Nephron progenitor cell (in vitro differentiated cells): ENCODE measurements at regions not wholly inside any gene's neighbourhood (a gene's known extent, or its start where the extent isn't known, plus 50 kb on each side); places are given as distances from the start of the nearest gene placed in this dataset.
"Not testable (repeated sequence)": the region's sequence is repeated elsewhere in the genome, so short reads cannot be mapped to it uniquely, and the experiment has no call there.

Experiments used
- DNase-seq: peaks from one replicate; pipeline ENCODE4 v3.0.0; 2021
- H3K27ac Mint-ChIP-seq: 2 replicates; pipeline ENCODE4 v1.8.0; 2021; ENCODE audit warnings: mild to moderate bottlenecking, moderate library complexity, mixed read lengths
- H3K27me3 Mint-ChIP-seq: 2 replicates; pipeline ENCODE4 v1.8.0; 2021; ENCODE audit warnings: mild to moderate bottlenecking, low read depth, mixed read lengths; ENCODE audit not compliant: poor library complexity
- H3K36me3 Mint-ChIP-seq: 2 replicates; pipeline ENCODE4 v1.8.0; 2021; ENCODE audit warnings: low read depth, mixed read lengths
- H3K4me1 Mint-ChIP-seq: 2 replicates; pipeline ENCODE4 v1.8.0; 2021; ENCODE audit warnings: mixed read lengths
- H3K4me3 Mint-ChIP-seq: 2 replicates; pipeline ENCODE4 v1.8.0; 2021; ENCODE audit warnings: mild to moderate bottlenecking, moderate library complexity, mixed read lengths
- H3K9me3 Mint-ChIP-seq: 2 replicates; pipeline ENCODE4 v1.8.0; 2021; ENCODE audit warnings: mild to moderate bottlenecking, moderate library complexity, mixed read lengths
- CTCF ChIP-seq: fragments of 200-600 bp; sonication (generic); IDR thresholded peaks from 2 replicates; pipeline ENCODE4 v1.5.0; 2021; ENCODE audit warnings: antibody characterized with exemption

GRCh38 chr3:25911525-25912295 is 121.8 kb downstream of the OXSM start:
- TF ChIP-seq CTCF = no peak
- no peaks in the 10 kb centered on the region for H3K9me3 Mint-ChIP-seq
- no peaks in the 10 kb centered on the region for H3K27me3 Mint-ChIP-seq
- peaks cover 6% of the 10 kb centered on the region for H3K4me1 Mint-ChIP-seq
- H3K27ac Mint-ChIP-seq = no peak overlapping the region
- no peak overlapping the region for H3K4me3 Mint-ChIP-seq
- no peak for DNase-seq
- no peaks in the 10 kb centered on the region for H3K36me3 Mint-ChIP-seq

GRCh38 chr3:25913179-25913578 is 123.3 kb downstream of the OXSM start:
- H3K4me3 Mint-ChIP-seq = no peak overlapping the region
- H3K36me3 Mint-ChIP-seq = no peaks in the 10 kb centered on the region
- peaks cover 6% of the 10 kb centered on the region for H3K4me1 Mint-ChIP-seq
- peaks cover 3% of the 10 kb centered on the region for H3K9me3 Mint-ChIP-seq
- no peak for DNase-seq
- TF ChIP-seq CTCF = no peak
- H3K27me3 Mint-ChIP-seq = no peaks in the 10 kb centered on the region
- no peak overlapping the region for H3K27ac Mint-ChIP-seq

GRCh38 chr3:25915673-25916072 is 125.8 kb downstream of the OXSM start:
- Mint-ChIP-seq H3K9me3 (peaks cover 12% of the 10 kb centered on the region), H3K27ac (no peak overlapping the region), H3K4me1 (peaks cover 6% of the 10 kb centered on the region), H3K4me3 (no peak overlapping the region), H3K27me3 (no peaks in the 10 kb centered on the region), H3K36me3 (no peaks in the 10 kb centered on the region)
- DNase-seq = no peak
- no peak for TF ChIP-seq CTCF

- H3K9me3 Mint-ChIP-seq = peaks cover 12% of the 10 kb centered on the region
- no peaks in the 10 kb centered on the region for H3K27me3 Mint-ChIP-seq
- H3K4me3 Mint-ChIP-seq = no peak overlapping the region
- H3K27ac Mint-ChIP-seq = no peak overlapping the region
- no peak for DNase-seq
- no peaks in the 10 kb centered on the region for H3K36me3 Mint-ChIP-seq
- H3K4me1 Mint-ChIP-seq = peaks cover 6% of the 10 kb centered on the region
- no peak for TF ChIP-seq CTCF
These were observed 126.4 kb downstream of the OXSM start for GRCh38 chr3:25916321-25916720.

- H3K4me1 Mint-ChIP-seq, H3K27me3 Mint-ChIP-seq, H3K4me3 Mint-ChIP-seq, H3K27ac Mint-ChIP-seq, H3K36me3 Mint-ChIP-seq, DNase-seq: not testable (repeated sequence)
- H3K9me3 Mint-ChIP-seq = peaks cover 37% of the 10 kb centered on the region
These were observed 142.1 kb downstream of the OXSM start for GRCh38 chr3:25931967-25932366.

GRCh38 chr3:25938566-25939325 is 148.9 kb downstream of the OXSM start:
- peaks cover 13% of the 10 kb centered on the region for H3K9me3 Mint-ChIP-seq
- no peaks in the 10 kb centered on the region for H3K36me3 Mint-ChIP-seq
- DNase-seq = no peak
- TF ChIP-seq CTCF = no peak
- H3K27me3 Mint-ChIP-seq = no peaks in the 10 kb centered on the region
- no peaks in the 10 kb centered on the region for H3K4me1 Mint-ChIP-seq
- H3K4me3 Mint-ChIP-seq = no peak overlapping the region
- no peak overlapping the region for H3K27ac Mint-ChIP-seq
